Brain pericyte (primary cell): ENCODE measurements at regions not wholly inside any gene's neighbourhood (a gene's known extent, or its start where the extent isn't known, plus 50 kb on each side); places are given as distances from the start of the nearest gene placed in this dataset.

Experiments
- DNase-seq: peaks from one replicate; pipeline ENCODE4 v3.0.0-alpha.2; 2012; ENCODE audit warnings: low read depth, low spot score

GRCh38 chr12:58479401-58479800 is 440.9 kb downstream of the LRIG3 start:
- no peak for DNase-seq

DNA sequence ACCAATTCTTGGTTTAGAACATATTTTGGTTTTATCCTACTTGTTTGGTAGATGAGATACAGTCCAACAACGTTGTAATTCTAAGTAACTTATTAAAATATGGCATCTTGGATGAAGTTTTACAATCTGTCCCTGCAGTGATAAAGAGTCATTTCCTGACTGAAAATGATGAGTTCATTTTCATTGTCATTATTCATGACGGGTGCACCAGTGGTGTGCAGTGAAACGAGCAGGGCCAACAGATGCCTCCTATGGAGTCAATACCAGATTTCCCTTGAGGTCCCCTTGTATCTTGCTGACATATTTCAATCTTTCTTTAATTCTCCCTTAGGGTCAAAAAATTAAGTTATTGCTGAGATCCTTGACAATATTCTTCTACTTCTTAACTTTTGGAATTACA is 438.5 kb downstream of the LRIG3 start:
- no peak for DNase-seq

- no peak for DNase-seq
Observed at GRCh38 chr12:58487255-58487654, 433.0 kb downstream of the LRIG3 start.

DNA sequence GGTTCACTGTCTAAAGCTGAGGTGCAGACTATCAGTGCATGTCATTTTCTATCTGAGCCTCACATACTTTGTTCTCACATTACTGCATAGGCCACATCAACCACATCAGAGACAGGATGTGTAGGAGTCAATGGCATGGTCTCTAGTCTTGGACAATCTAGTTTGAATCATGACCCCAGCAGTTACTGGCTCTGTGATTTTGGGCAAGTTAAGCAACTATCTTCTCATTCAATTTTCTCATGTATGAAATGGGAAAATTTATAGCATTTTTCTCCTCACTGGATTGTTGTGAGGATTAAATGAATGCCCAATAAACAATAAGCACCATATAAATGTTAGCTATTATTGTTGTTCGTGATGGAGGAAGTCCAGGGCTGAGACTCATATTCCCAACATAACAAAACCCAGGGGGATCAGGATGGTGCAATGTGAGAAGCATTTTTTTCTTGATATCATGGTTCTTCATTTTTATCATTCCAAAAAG is 432.6 kb downstream of the LRIG3 start:
- DNase-seq, result no peak

- DNase-seq, result no peak
Observed at GRCh38 chr12:58489394-58489793, 430.9 kb downstream of the LRIG3 start.

- no peak for DNase-seq
Observed at GRCh38 chr12:58491306-58491705, 429.0 kb downstream of the LRIG3 start.

- no peak for DNase-seq
Observed at GRCh38 chr12:58496411-58497190, 423.7 kb downstream of the LRIG3 start.

DNA sequence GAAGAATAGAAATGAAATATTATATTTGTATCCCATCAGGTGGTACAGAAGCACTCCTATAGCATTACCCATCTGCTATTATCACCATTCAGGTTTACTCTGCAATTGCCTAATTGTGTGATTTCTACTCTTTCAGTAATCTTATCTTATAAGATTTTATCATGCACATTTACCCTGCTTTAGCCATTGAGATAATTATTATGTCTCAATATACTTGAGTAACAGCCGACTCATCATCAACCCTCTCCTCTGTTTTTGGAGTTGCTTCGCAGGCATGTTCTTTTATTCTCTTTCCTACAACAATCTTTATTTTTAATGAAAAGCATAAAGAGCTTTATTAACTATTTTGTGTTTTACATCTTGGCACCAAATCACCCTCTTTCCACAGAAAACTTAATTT is 419.9 kb downstream of the LRIG3 start:
- no peak for DNase-seq

GRCh38 chr12:58502226-58502625 is 418.1 kb downstream of the LRIG3 start:
- DNase-seq, result no peak

GRCh38 chr12:58502841-58503240 is 417.5 kb downstream of the LRIG3 start:
- DNase-seq, result no peak

DNA sequence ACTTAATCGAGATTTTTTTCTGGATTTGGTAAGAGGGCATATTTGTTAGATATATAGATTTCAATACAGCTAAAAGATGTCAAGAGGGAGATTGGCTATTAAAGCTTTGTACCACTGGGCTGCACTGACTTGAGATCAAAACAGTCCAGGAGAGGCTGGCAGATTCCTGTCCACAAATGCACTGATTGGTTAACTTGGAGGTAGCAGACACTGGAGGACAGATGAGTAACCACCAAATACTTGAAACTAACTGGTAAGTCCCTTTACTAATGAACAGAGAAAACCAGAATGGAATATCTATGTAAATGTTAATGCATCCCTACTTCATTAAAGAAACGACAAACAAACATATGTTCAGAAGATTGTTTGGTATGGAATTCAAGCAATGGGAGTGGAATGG is 416.6 kb downstream of the LRIG3 start:
- DNase-seq, result no peak

DNA sequence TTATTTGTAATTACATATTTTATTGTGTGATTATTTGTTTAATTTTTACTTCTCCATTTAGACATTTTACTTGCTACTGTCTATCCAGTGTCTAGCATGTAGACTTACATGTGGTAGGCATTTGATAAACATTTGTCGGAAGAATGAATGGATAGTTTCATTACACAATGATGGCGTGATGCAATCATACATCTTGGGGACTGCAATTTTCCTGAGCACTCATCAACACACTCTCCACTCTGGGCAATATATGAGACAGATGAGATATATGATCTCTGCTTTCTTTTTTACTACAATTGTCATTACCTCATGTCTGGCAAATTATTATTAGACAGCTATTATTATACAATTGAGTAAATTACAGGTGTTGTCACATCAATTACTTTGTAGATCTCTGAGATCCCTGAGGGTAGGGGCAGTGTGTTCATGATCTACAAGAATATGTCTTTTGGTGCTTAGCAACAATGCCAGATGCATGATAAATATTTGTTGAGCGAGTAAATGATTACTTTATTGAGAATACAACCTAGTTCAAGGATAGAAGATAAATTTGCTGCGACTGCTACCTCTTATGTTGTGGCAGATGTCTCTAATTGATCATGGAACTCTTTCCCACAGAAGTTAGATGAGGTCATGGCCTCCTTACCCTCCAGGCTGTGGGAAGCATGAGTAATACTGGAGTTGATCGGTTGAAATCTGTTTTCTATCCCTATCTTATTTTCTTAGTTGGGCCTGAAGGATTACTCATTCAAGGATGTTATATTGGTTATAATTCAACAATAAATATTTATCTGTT is 416.0 kb downstream of the LRIG3 start:
- DNase-seq, result no peak

- DNase-seq, result no peak
Observed at GRCh38 chr12:58509116-58509885, 411.0 kb downstream of the LRIG3 start.

DNA sequence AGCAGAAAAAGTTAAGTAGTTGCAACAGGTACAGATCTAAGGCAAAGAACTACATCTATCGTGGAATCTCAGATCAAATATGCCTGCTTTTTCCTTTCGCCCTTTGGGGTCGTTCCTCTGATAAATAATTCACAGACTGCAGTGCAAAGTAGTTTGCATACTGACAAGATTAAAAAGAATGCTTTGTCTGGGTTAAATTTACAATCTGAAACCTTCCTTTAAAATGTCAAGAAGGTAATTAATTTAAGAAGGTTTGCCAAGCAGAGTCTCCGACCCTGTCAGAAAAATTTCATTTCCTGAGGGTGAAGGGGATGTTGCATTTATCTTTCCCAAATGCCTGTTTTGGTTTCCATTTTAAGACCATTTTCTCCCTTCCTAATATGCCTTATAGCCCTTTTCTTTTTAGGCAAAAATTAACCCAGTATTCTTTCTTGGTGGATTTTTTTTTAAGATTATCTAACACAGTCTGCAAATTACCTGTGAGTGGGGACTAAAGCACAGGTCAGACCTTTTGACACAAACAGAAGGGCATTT is 406.9 kb downstream of the LRIG3 start:
- no peak for DNase-seq

- DNase-seq, result no peak
Observed at GRCh38 chr12:58513852-58514251, 406.5 kb downstream of the LRIG3 start.

DNA sequence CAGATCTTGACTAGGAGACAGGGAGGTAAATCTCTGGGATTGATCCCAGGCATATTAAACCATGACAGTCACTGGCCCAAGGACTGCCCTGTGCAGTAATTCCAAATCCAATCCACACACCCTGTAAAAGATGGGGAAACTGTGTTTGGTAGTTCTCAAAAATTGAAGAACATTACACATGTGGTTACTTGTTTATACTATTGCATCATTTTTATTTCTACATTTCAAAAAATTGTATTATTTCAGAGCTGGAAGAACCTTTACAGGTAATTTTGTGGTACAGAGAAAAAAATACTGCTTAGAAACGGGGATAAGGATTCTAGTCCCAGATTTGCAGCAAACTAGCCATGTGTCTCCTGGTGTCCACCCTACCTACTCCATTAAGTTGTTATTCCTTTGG is 400.5 kb downstream of the LRIG3 start:
- no peak for DNase-seq

DNA sequence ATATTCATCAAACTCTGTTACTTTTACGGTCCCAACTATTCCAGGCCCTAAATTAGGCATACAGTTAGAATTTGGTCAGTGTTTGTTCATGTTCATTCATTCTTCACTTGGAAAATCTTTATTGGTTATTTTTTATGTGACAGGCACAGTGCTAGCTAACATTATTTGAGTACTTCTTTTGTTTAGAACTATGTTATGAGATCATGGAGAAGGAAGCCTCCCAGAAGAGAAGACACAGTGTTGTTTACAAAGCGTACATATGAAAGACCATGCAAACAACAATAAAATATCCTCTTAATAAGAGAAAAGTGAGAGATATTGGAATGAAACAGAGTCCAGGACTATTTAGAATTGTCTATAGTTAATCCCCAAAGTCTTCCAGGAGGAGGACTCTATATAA is 399.2 kb downstream of the LRIG3 start:
- no peak for DNase-seq

DNA sequence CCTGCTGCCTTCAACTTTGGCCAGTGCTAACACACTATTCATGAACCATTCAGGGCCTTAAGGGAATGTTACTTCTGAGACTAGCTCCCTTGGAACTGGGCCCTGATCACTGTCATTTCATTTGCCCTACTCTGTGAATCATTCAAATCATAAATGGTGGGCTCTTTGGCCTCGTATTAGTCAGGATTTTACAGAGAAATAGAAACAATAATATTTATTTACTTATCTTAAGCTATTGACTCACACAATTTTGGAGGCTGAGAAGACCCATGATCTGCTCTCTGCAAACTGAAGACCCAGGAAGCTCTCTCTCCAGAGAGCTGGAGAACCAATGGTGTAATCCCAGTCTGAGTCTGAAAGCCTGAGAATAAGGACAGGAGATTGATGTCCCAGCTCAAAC is 398.5 kb downstream of the LRIG3 start:
- no peak for DNase-seq

DNA sequence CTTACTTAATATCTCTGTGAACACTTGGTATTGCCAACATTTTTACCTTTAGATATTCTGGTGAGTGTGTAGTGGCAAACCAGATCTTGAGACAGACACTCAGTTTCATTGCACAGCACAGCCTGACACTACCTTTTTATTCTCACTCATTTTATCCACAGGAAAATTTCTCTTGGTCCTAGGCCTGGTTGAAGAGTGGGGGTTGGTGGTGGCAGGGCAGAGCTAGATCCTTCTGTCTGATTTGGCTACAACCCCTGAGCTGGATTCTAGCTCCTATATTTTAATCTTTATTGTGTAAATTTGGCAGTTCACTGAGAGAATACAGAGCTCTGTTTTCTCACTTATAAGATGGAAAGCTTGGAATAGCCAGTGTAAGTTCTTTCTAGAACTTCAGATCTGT is 396.9 kb downstream of the LRIG3 start:
- DNase-seq, result no peak

- DNase-seq, result no peak
Observed at GRCh38 chr12:58528271-58528670, 392.0 kb downstream of the LRIG3 start.

- no peak for DNase-seq
Observed at GRCh38 chr12:58529114-58529665, 391.1 kb downstream of the LRIG3 start.
